NB4 (cell line): ENCODE measurements at regions not wholly inside any gene's neighbourhood (a gene's known extent, or its start where the extent isn't known, plus 50 kb on each side); places are given as distances from the start of the nearest gene placed in this dataset.

Experiments
- DNase-seq: peaks from one replicate; pipeline ENCODE4 v3.0.0; 2010; ENCODE audit warnings: low read depth
- H3K4me3 ChIP-seq: one replicate; pipeline ENCODE4 v1.5.1; 2011; ENCODE audit warnings: mild to moderate bottlenecking, low read depth, low read length, moderate library complexity
- MYC ChIP-seq: IDR thresholded peaks from 2 replicates; pipeline ENCODE4 v1.6.1; 2011; ENCODE audit warnings: low read depth, low read length
- POLR2A ChIP-seq: IDR thresholded peaks from 2 replicates; pipeline ENCODE4 v1.6.1; 2011; ENCODE audit warnings: mild to moderate bottlenecking; ENCODE audit not compliant: insufficient read length; ENCODE audit errors: extremely low read depth
- TF ChIP-seq, protein P1 (sequence below): IDR thresholded peaks from 2 replicates; pipeline ENCODE4 v1.6.1; 2011; ENCODE audit warnings: low read depth, low read length
- TF ChIP-seq, protein P2 (sequence below): IDR thresholded peaks from one replicate; pipeline ENCODE4 v1.5.1; 2012; ENCODE audit warnings: low read depth, low read length

GRCh38 chr2:198483051-198483450, 678.7 kb downstream of the PLCL1 start:
- H3K4me3 ChIP-seq = no peak overlapping the region
- no peak for TF ChIP-seq POLR2A
- no peak for TF ChIP-seq MYC
- TF ChIP-seq, protein P1, sequence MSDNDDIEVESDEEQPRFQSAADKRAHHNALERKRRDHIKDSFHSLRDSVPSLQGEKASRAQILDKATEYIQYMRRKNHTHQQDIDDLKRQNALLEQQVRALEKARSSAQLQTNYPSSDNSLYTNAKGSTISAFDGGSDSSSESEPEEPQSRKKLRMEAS = no peak
- TF ChIP-seq, protein P2, sequence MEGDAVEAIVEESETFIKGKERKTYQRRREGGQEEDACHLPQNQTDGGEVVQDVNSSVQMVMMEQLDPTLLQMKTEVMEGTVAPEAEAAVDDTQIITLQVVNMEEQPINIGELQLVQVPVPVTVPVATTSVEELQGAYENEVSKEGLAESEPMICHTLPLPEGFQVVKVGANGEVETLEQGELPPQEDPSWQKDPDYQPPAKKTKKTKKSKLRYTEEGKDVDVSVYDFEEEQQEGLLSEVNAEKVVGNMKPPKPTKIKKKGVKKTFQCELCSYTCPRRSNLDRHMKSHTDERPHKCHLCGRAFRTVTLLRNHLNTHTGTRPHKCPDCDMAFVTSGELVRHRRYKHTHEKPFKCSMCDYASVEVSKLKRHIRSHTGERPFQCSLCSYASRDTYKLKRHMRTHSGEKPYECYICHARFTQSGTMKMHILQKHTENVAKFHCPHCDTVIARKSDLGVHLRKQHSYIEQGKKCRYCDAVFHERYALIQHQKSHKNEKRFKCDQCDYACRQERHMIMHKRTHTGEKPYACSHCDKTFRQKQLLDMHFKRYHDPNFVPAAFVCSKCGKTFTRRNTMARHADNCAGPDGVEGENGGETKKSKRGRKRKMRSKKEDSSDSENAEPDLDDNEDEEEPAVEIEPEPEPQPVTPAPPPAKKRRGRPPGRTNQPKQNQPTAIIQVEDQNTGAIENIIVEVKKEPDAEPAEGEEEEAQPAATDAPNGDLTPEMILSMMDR = no peak

DNA sequence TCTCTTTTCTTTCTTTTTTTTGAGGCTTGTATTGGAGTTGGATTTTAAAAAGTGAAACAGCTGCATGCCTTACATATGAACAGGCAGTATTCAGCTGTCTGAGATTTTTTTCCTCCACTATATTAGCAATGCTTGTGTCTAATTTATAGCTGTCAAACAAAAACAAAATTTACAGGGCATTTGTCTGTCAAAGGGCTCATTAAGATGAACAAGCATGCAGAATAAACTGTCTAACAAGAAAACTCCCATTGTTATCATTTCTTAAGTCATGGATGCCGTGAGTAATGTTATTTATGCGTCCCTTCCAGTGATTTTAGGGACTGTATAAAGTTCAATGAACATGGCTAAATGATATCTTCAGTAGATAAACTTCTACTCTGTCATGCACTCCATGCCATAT, 674.7 kb downstream of the PLCL1 start:
- TF ChIP-seq, protein P1 = no peak
- TF ChIP-seq, protein P2 = no peak
- TF ChIP-seq POLR2A = no peak
- TF ChIP-seq MYC = no peak

More at GRCh38 chr2:198483051-198483450, 678.7 kb downstream of the PLCL1 start:
- no peak for DNase-seq

DNA sequence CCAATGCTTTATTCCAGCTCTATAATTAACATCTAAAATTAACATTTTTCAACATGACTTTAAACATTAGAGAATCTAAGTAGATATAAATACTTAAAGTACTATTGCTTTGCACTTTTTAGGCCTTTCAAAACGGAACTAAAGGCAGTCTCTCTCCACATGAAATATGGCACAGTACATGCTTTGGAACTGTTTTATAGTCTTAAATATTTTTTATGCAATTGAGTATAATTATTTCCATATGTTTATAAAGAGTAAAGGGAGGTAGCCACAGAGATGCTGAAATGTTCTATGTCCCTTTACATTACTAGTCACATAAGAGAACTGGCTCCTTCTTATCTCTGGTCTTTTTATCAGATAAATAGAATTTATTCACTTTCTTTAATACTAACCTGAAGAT, 674.0 kb downstream of the PLCL1 start:
- no peak for DNase-seq
- TF ChIP-seq MYC (no peak), POLR2A (no peak)
- TF ChIP-seq, protein P1 = no peak
- TF ChIP-seq, protein P2 = no peak

More for the DNA sequence above, 674.7 kb downstream of the PLCL1 start:
- no peak for DNase-seq
- H3K4me3 ChIP-seq = no peak overlapping the region

GRCh38 chr2:198476007-198476406, 671.6 kb downstream of the PLCL1 start:
- TF ChIP-seq POLR2A (no peak), MYC (no peak)
- TF ChIP-seq, protein P2 = no peak
- TF ChIP-seq, protein P1 = no peak
- H3K4me3 ChIP-seq = no peak overlapping the region
- DNase-seq = no peak

More for the DNA sequence above, 674.0 kb downstream of the PLCL1 start:
- H3K4me3 ChIP-seq = no peak overlapping the region

GRCh38 chr2:198471291-198471690, 666.9 kb downstream of the PLCL1 start:
- H3K4me3 ChIP-seq = no peak overlapping the region
- DNase-seq = peak; percentile 16
- TF ChIP-seq MYC (no peak), POLR2A (no peak)
- TF ChIP-seq, protein P1 = no peak
- TF ChIP-seq, protein P2 = peak; percentile 57

DNA sequence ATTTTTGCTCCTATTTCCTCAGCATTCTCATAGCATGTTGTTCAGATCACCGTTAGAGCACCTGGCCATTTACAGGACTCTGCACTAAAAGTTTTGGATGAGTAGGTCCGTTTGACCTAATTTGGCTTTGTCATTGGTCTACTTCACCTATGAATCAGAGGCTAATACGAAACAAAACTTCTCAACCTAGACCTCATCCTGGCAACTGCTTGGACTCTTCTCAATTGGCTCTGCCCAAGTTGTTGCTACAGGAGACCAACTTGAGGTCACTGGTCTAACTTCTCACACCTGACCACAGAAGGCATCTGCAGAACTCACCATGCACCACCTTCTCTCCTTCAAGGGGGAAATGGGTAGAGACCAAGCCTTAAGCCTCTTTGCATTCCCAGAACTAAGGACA, 663.7 kb downstream of the PLCL1 start:
- no peak for DNase-seq
- H3K4me3 ChIP-seq = no peak overlapping the region
- TF ChIP-seq, protein P1 = no peak
- TF ChIP-seq, protein P2 = no peak
- TF ChIP-seq MYC (no peak), POLR2A (no peak)
